H9 (cell line): ENCODE measurements at regions not wholly inside any gene's neighbourhood (a gene's known extent, or its start where the extent isn't known, plus 50 kb on each side); places are given as distances from the start of the nearest gene placed in this dataset.

Experiments used
- DNase-seq: peaks from one replicate; pipeline ENCODE4 v3.0.0-alpha.2; 2017
- H2AFZ ChIP-seq: one replicate; pipeline ENCODE4 v1.6.1; 2013; ENCODE audit warnings: mild to moderate bottlenecking, low read length, control low read depth, moderate library complexity
- H2AK5ac ChIP-seq: 2 replicates; pipeline ENCODE4 v1.6.1; 2013; ENCODE audit warnings: low read length, control low read depth, mixed read lengths; ENCODE audit not compliant: insufficient read length
- H2BK120ac ChIP-seq: one replicate; pipeline ENCODE4 v1.6.1; 2013; ENCODE audit warnings: low read depth, mild to moderate bottlenecking, low read length, control low read depth, inconsistent platforms; ENCODE audit not compliant: poor library complexity, severe bottlenecking
- H2BK12ac ChIP-seq: 2 replicates; pipeline ENCODE4 v1.6.1; 2013; ENCODE audit warnings: low read length, control low read depth, mixed read lengths, low read depth; ENCODE audit not compliant: insufficient read length
- H2BK15ac ChIP-seq: 2 replicates; pipeline ENCODE4 v1.6.1; 2013; ENCODE audit warnings: low read depth, low read length, control low read depth
- H2BK20ac ChIP-seq: one replicate; pipeline ENCODE4 v1.6.1; 2013; ENCODE audit warnings: low read depth, mild to moderate bottlenecking, low read length, control low read depth, inconsistent platforms; ENCODE audit not compliant: poor library complexity, severe bottlenecking
- H2BK5ac ChIP-seq: 2 replicates; pipeline ENCODE4 v1.6.1; 2013; ENCODE audit warnings: low read length, control low read depth, mixed read lengths; ENCODE audit not compliant: insufficient read length
- H3K14ac ChIP-seq: 2 replicates; pipeline ENCODE4 v1.6.1; 2013; ENCODE audit warnings: low read length, control low read depth; ENCODE audit not compliant: insufficient read depth
- H3K18ac ChIP-seq: 2 replicates; pipeline ENCODE4 v1.6.1; 2013; ENCODE audit warnings: low read depth, mild to moderate bottlenecking, mixed read lengths, low read length, control low read depth; ENCODE audit not compliant: insufficient read length
- H3K23ac ChIP-seq: 2 replicates; pipeline ENCODE4 v1.6.1; 2013; ENCODE audit warnings: low read length, control low read depth, mixed read lengths, low read depth; ENCODE audit not compliant: insufficient read length
- H3K23me2 ChIP-seq: 2 replicates; pipeline ENCODE4 v1.6.1; 2013; ENCODE audit warnings: low read depth, mild to moderate bottlenecking, mixed read lengths, low read length, control low read depth; ENCODE audit not compliant: insufficient read length, poor library complexity, severe bottlenecking
- H3K27ac ChIP-seq: 2 replicates; pipeline ENCODE4 v1.5.1; 2013; ENCODE audit warnings: low read length, control low read depth, mixed read lengths, low read depth; ENCODE audit not compliant: insufficient read length
- H3K27me3 ChIP-seq: 2 replicates; pipeline ENCODE4 v1.6.1; 2013; ENCODE audit warnings: low read length, control low read depth, inconsistent platforms; ENCODE audit not compliant: insufficient read depth
- H3K4ac ChIP-seq: 2 replicates; pipeline ENCODE4 v1.6.1; 2013; ENCODE audit warnings: low read depth, mild to moderate bottlenecking, control low read depth, inconsistent platforms, low read length, moderate library complexity
- H3K4me1 ChIP-seq: 2 replicates; pipeline ENCODE4 v1.6.1; 2013; ENCODE audit warnings: low read length, control low read depth, inconsistent platforms; ENCODE audit not compliant: insufficient read depth
- H3K4me2 ChIP-seq: 2 replicates; pipeline ENCODE4 v1.6.1; 2013; ENCODE audit warnings: low read length, control low read depth, mixed read lengths; ENCODE audit not compliant: insufficient read length, insufficient read depth
- H3K56ac ChIP-seq: 2 replicates; pipeline ENCODE4 v1.6.1; 2013; ENCODE audit warnings: low read depth, mild to moderate bottlenecking, mixed read lengths, low read length, control low read depth; ENCODE audit not compliant: insufficient read length
- H3K79me1 ChIP-seq: 2 replicates; pipeline ENCODE4 v1.6.1; 2013; ENCODE audit warnings: low read depth, mild to moderate bottlenecking, moderate library complexity, low read length, control low read depth, inconsistent platforms; ENCODE audit not compliant: insufficient read depth, poor library complexity, severe bottlenecking
- H3K79me2 ChIP-seq: 2 replicates; pipeline ENCODE4 v1.6.1; 2013; ENCODE audit warnings: low read length, control low read depth, inconsistent platforms; ENCODE audit not compliant: insufficient read depth
- H3K9ac ChIP-seq: 2 replicates; pipeline ENCODE4 v1.6.1; 2013; ENCODE audit warnings: low read length, control low read depth, mixed read lengths; ENCODE audit not compliant: insufficient read length; ENCODE audit errors: extremely low read depth
- H3K9me3 ChIP-seq: one replicate; pipeline ENCODE4 v1.6.1; 2013; ENCODE audit warnings: low read depth, low read length, inconsistent platforms; ENCODE audit not compliant: control insufficient read depth
- H3T11ph ChIP-seq: one replicate; pipeline ENCODE4 v1.6.1; 2013; ENCODE audit warnings: mild to moderate bottlenecking, low read length, control low read depth, inconsistent platforms
- H4K20me1 ChIP-seq: one replicate; pipeline ENCODE4 v1.6.1; 2013; ENCODE audit not compliant: control insufficient read depth, insufficient read length, insufficient read depth
- H4K5ac ChIP-seq: 2 replicates; pipeline ENCODE4 v1.6.1; 2013; ENCODE audit warnings: low read depth, mild to moderate bottlenecking, mixed read lengths, low read length, control low read depth; ENCODE audit not compliant: insufficient read length
- H4K8ac ChIP-seq: replicated peaks from 2 replicates; pipeline ENCODE4 v1.6.1; 2013; ENCODE audit warnings: low read length, control low read depth, mixed read lengths, low read depth; ENCODE audit not compliant: insufficient read length
- H4K91ac ChIP-seq: 2 replicates; pipeline ENCODE4 v1.6.1; 2013; ENCODE audit warnings: low read depth, mild to moderate bottlenecking, moderate library complexity, mixed read lengths, low read length, control low read depth; ENCODE audit not compliant: insufficient read length
- H3K27ac Mint-ChIP-seq, 3 experiments: 2 replicates in 2 of 3; 3 replicates in 1 of 3; pipeline ENCODE4 v1.8.0; 2020 to 2021; ENCODE audit warnings: mixed read lengths in 3 of 3, mild to moderate bottlenecking in 1 of 3, moderate library complexity in 1 of 3
- H3K27me3 Mint-ChIP-seq: 2 replicates; pipeline ENCODE4 v1.8.0; 2021; ENCODE audit warnings: low read depth, mild to moderate bottlenecking, moderate library complexity, mixed read lengths
- H3K36me3 Mint-ChIP-seq, 3 experiments: 2 replicates in 2 of 3; 3 replicates in 1 of 3; pipeline ENCODE4 v1.8.0; 2020 to 2021; ENCODE audit warnings: low read depth in 3 of 3, mixed read lengths in 3 of 3; ENCODE audit not compliant: insufficient read depth in 1 of 3
- H3K4me1 Mint-ChIP-seq, 2 experiments: 2 replicates each; pipeline ENCODE4 v1.8.0; 2020; ENCODE audit warnings: mixed read lengths in 2 of 2
- H3K4me3 Mint-ChIP-seq, 2 experiments: 2 replicates in 1 of 2; 3 replicates in 1 of 2; pipeline ENCODE4 v1.8.0; 2020 to 2021; ENCODE audit warnings: mild to moderate bottlenecking in 2 of 2, mixed read lengths in 2 of 2, moderate library complexity in 1 of 2
- H3K9me3 Mint-ChIP-seq, 2 experiments: 2 replicates in 1 of 2; 3 replicates in 1 of 2; pipeline ENCODE4 v1.8.0; 2020; ENCODE audit warnings: mild to moderate bottlenecking in 2 of 2, mixed read lengths in 2 of 2, moderate library complexity in 1 of 2
- WGBS: extraction: QIAGEN DNeasy Blood & Tissue Kit; methylation state at CpG from one replicate; pipeline ENCODE4 v1.1.7; 2013; ENCODE audit warnings: missing lambda C conversion rate, low lambda C conversion rate, mixed read lengths; ENCODE audit not compliant: insufficient read length; ENCODE audit errors: extremely low coverage; 5-methylcytosine and 5-hydroxymethylcytosine counted together
- TF ChIP-seq, protein P1 (sequence below): fragments of 200-600 bp; sonication (generic); conservative IDR thresholded peaks from 3 replicates; pipeline ENCODE4 v1.8.0; 2021; ENCODE audit warnings: antibody characterized with exemption, mild to moderate bottlenecking

- Histone ChIP-seq H3K79me2 (no peaks in the 10 kb centered on the region), H4K8ac (no peak overlapping the region), H2BK12ac (no peak overlapping the region), H2BK5ac (no peak overlapping the region), H3K4ac (no peak overlapping the region), H4K91ac (no peak overlapping the region), H3K23me2 (no peaks in the 10 kb centered on the region), H4K20me1 (no peaks in the 10 kb centered on the region), H2AFZ (no peak overlapping the region), H3K56ac (no peak overlapping the region), H3K4me1 (no peaks in the 10 kb centered on the region; the same call in 1 of the 2 replicates), H2AK5ac (no peak overlapping the region), H3K4me2 (no peak overlapping the region), H3K79me1 (no peaks in the 10 kb centered on the region), H3K23ac (no peak overlapping the region), H3K27me3 (no peaks in the 10 kb centered on the region), H2BK20ac (no peak overlapping the region), H2BK120ac (no peak overlapping the region), H3K27ac (no peak overlapping the region), H4K5ac (no peak overlapping the region), H3K18ac (no peak overlapping the region), H2BK15ac (no peak overlapping the region), H3T11ph (no peak overlapping the region), H3K14ac (no peak overlapping the region), H3K9me3 (no peaks in the 10 kb centered on the region), H3K9ac (no peak overlapping the region)
- Mint-ChIP-seq H3K27me3 (peaks cover 9% of the 10 kb centered on the region), H3K4me3 (no peak overlapping the region), H3K27ac (no peak overlapping the region), H3K36me3 (peaks cover 3 to 15% (median 3%) of the 10 kb centered on the region in 3 experiments), H3K4me1 (peaks cover 0 to 6% of the 10 kb centered on the region in 2 experiments; a peak in 3 of 4 replicates), H3K9me3 (peaks cover 9 to 15% of the 10 kb centered on the region in 2 experiments)
- no CpG with 5 or more reads among the region's 5 CpGs for WGBS
- TF ChIP-seq, protein P1, sequence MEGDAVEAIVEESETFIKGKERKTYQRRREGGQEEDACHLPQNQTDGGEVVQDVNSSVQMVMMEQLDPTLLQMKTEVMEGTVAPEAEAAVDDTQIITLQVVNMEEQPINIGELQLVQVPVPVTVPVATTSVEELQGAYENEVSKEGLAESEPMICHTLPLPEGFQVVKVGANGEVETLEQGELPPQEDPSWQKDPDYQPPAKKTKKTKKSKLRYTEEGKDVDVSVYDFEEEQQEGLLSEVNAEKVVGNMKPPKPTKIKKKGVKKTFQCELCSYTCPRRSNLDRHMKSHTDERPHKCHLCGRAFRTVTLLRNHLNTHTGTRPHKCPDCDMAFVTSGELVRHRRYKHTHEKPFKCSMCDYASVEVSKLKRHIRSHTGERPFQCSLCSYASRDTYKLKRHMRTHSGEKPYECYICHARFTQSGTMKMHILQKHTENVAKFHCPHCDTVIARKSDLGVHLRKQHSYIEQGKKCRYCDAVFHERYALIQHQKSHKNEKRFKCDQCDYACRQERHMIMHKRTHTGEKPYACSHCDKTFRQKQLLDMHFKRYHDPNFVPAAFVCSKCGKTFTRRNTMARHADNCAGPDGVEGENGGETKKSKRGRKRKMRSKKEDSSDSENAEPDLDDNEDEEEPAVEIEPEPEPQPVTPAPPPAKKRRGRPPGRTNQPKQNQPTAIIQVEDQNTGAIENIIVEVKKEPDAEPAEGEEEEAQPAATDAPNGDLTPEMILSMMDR = no peak
- no peak for DNase-seq
These were observed 208.1 kb upstream of the CDYL start for GRCh38 chr6:4568138-4568537.
